H1 (cell line): ENCODE measurements at regions not wholly inside any gene's neighbourhood (a gene's known extent, or its start where the extent isn't known, plus 50 kb on each side); places are given as distances from the start of the nearest gene placed in this dataset.
"Not testable (repeated sequence)": the region's sequence is repeated elsewhere in the genome, so short reads cannot be mapped to it uniquely, and the experiment has no call there.

Source experiments
- CTCF ChIA-PET: fragments of 300-600 bp; sonication (Branson Sonifier 250); formaldehyde crosslinking; loops from one replicate; lab custom pipeline; 2021; ENCODE audit not compliant: partially characterized antibody; lab: Charles Lee
- POLR2A ChIA-PET: fragments of 300-600 bp; sonication (Branson Sonifier 250); formaldehyde crosslinking; loops from one replicate; lab custom pipeline; 2021; ENCODE audit warnings: inconsistent platforms; ENCODE audit not compliant: partially characterized antibody; lab: Charles Lee
- DNase-seq, 2 experiments: peaks; one replicate each; pipeline versions ENCODE4 v3.0.0 to v3.0.0-alpha.2; 2010 to 2022; ENCODE audit warnings: low spot score in 2 of 2, low read depth in 1 of 2, mixed read lengths in 1 of 2
- FAIRE-seq: peaks from 2 replicates; lab custom pipeline; 2011; peaks lifted over from hg19 to GRCh38; lab: Jason Lieb, UNC
- H2AFZ ChIP-seq: 2 replicates; pipeline ENCODE4 v1.8.1; 2012; ENCODE audit warnings: low read length, inconsistent platforms
- H2AK5ac ChIP-seq: 2 replicates; pipeline ENCODE4 v1.6.1; 2013; ENCODE audit warnings: low read depth, low read length
- H2BK120ac ChIP-seq: replicated peaks from 2 replicates; pipeline ENCODE3; 2013; ENCODE audit warnings: low read depth, low read length, inconsistent platforms
- H2BK12ac ChIP-seq: 2 replicates; pipeline ENCODE4 v1.6.1; 2013; ENCODE audit warnings: low read depth, low read length
- H2BK15ac ChIP-seq: 2 replicates; pipeline ENCODE4 v1.6.1; 2013; ENCODE audit warnings: low read length
- H2BK20ac ChIP-seq: 2 replicates; pipeline ENCODE4 v1.6.1; 2013; ENCODE audit warnings: low read length
- H2BK5ac ChIP-seq: 2 replicates; pipeline ENCODE4 v1.6.1; 2013; ENCODE audit warnings: low read depth, low read length
- H3K14ac ChIP-seq: 2 replicates; pipeline ENCODE4 v1.6.1; 2013; ENCODE audit warnings: inconsistent platforms; ENCODE audit not compliant: insufficient read length
- H3K18ac ChIP-seq: 2 replicates; pipeline ENCODE4 v1.6.1; 2013; ENCODE audit warnings: low read length; ENCODE audit errors: extremely low read depth
- H3K23ac ChIP-seq: 2 replicates; pipeline ENCODE4 v1.6.1; 2013; ENCODE audit warnings: inconsistent platforms; ENCODE audit not compliant: insufficient read length
- H3K23me2 ChIP-seq: 2 replicates; pipeline ENCODE4 v1.6.1; 2013; ENCODE audit warnings: low read depth, low read length
- H3K27ac ChIP-seq: 2 replicates; pipeline ENCODE4 v1.6.1; 2011; ENCODE audit warnings: low read depth, low read length, inconsistent platforms
- H3K27me3 ChIP-seq, 4 experiments: replicated peaks in 1 of 4; 1 replicate in 1 of 4; 2 replicates in 3 of 4; pipeline versions ENCODE4 v1.6.1 to v1.8.1; 2011 to 2013; ENCODE audit warnings: low read length in 3 of 4, mild to moderate bottlenecking in 3 of 4, inconsistent platforms in 2 of 4, mixed read lengths in 2 of 4, moderate library complexity in 1 of 4; ENCODE audit not compliant: control insufficient read depth in 3 of 4, insufficient read depth in 3 of 4; ENCODE audit errors: extremely low read depth in 1 of 4
- H3K36me3 ChIP-seq, 4 experiments: 2 replicates each; pipeline versions ENCODE4 v1.6.1 to v1.8.1; 2011 to 2013; ENCODE audit warnings: mild to moderate bottlenecking in 4 of 4, low read length in 3 of 4, moderate library complexity in 2 of 4, control low read depth in 1 of 4, inconsistent platforms in 1 of 4; ENCODE audit not compliant: insufficient read depth in 4 of 4, control insufficient read depth in 2 of 4
- H3K4ac ChIP-seq: replicated peaks from 2 replicates; pipeline ENCODE3; 2013; ENCODE audit warnings: low read length, low read depth, mixed read lengths, inconsistent platforms; ENCODE audit not compliant: insufficient read length
- H3K4me1 ChIP-seq, 4 experiments: replicated peaks in 1 of 4; 1 replicate in 1 of 4; 2 replicates in 3 of 4; pipeline versions ENCODE4 v1.6.1 to v1.8.1; 2011 to 2013; ENCODE audit warnings: low read length in 3 of 4, inconsistent platforms in 2 of 4, mixed read lengths in 1 of 4; ENCODE audit not compliant: insufficient read depth in 4 of 4, control insufficient read depth in 3 of 4
- H3K4me2 ChIP-seq, 2 experiments: 2 replicates each; pipeline versions ENCODE4 v1.6.1 to v1.8.1; 2011 to 2013; ENCODE audit warnings: low read depth in 2 of 2, low read length in 2 of 2, control low read depth in 1 of 2, inconsistent platforms in 1 of 2, mild to moderate bottlenecking in 1 of 2; ENCODE audit not compliant: insufficient read depth in 1 of 2
- H3K4me3 ChIP-seq, 4 experiments: fragments of 200-600, 300-600 bp in 1 of 4; sonication (generic), shearing (Covaris generic), sonication (Bioruptor Twin) in 1 of 4; 2 replicates each; pipeline versions ENCODE4 v1.5.1 to v1.8.1; 2011 to 2016; ENCODE audit warnings: low read length in 4 of 4, low read depth in 3 of 4, control low read depth in 2 of 4, inconsistent platforms in 2 of 4, mild to moderate bottlenecking in 2 of 4, mixed read lengths in 1 of 4, moderate library complexity in 1 of 4; ENCODE audit not compliant: insufficient read depth in 2 of 4; ENCODE audit errors: extremely low read depth in 1 of 4
- H3K56ac ChIP-seq: replicated peaks from 2 replicates; pipeline ENCODE3; 2013; ENCODE audit warnings: low read depth, mild to moderate bottlenecking, mixed read lengths, low read length, inconsistent platforms; ENCODE audit not compliant: insufficient read length
- H3K79me1 ChIP-seq: 2 replicates; pipeline ENCODE4 v1.6.1; 2013; ENCODE audit warnings: low read depth, low read length, control low read depth
- H3K79me2 ChIP-seq, 2 experiments: 2 replicates each; pipeline versions ENCODE4 v1.6.1 to v1.8.1; 2012 to 2013; ENCODE audit warnings: low read length in 2 of 2, mild to moderate bottlenecking in 2 of 2, inconsistent platforms in 1 of 2; ENCODE audit not compliant: insufficient read depth in 2 of 2, control insufficient read depth in 1 of 2
- H3K9ac ChIP-seq, 4 experiments: replicated peaks in 1 of 4; 1 replicate in 1 of 4; 2 replicates in 3 of 4; pipeline versions ENCODE4 v1.6.1 to v1.8.1; 2011 to 2013; ENCODE audit warnings: low read depth in 3 of 4, low read length in 3 of 4, control low read depth in 2 of 4, mild to moderate bottlenecking in 2 of 4, moderate library complexity in 2 of 4, inconsistent platforms in 1 of 4; ENCODE audit errors: extremely low read depth in 1 of 4
- H3K9me3 ChIP-seq, 2 experiments: 2 replicates each; pipeline versions ENCODE4 v1.6.1 to v1.8.1; 2012 to 2013; ENCODE audit warnings: mild to moderate bottlenecking in 2 of 2, moderate library complexity in 2 of 2, control low read depth in 1 of 2, inconsistent platforms in 1 of 2, low read depth in 1 of 2, low read length in 1 of 2, mixed read lengths in 1 of 2; ENCODE audit not compliant: insufficient read depth in 2 of 2
- H4K20me1 ChIP-seq, 2 experiments: replicated peaks in 1 of 2; 2 replicates each; pipeline versions ENCODE3 to v1.8.1; 2011 to 2013; ENCODE audit warnings: inconsistent platforms in 2 of 2, low read length in 2 of 2, mild to moderate bottlenecking in 1 of 2; ENCODE audit not compliant: insufficient read depth in 2 of 2, control insufficient read depth in 1 of 2
- H4K5ac ChIP-seq: 2 replicates; pipeline ENCODE4 v1.6.1; 2013; ENCODE audit warnings: low read length, low read depth, mixed read lengths, inconsistent platforms; ENCODE audit not compliant: insufficient read length
- H4K8ac ChIP-seq: 2 replicates; pipeline ENCODE4 v1.8.0; 2013; ENCODE audit warnings: mild to moderate bottlenecking, moderate library complexity, low read length, inconsistent platforms; ENCODE audit not compliant: insufficient read depth; ENCODE audit errors: extremely low read depth
- H4K91ac ChIP-seq: replicated peaks from 2 replicates; pipeline ENCODE3; 2013; ENCODE audit warnings: low read length, mixed read lengths, inconsistent platforms; ENCODE audit not compliant: insufficient read length
- WGBS, 2 experiments: shearing (Covaris generic) in 1 of 2; methylation state at CpG; one replicate each; pipeline versions ENCODE4 v1.1.6 to v1.1.7; 2013 to 2015; ENCODE audit warnings: low lambda C conversion rate in 2 of 2, mixed read lengths in 2 of 2, inconsistent platforms in 1 of 2, low coverage in 1 of 2, missing lambda C conversion rate in 1 of 2; ENCODE audit not compliant: insufficient replicate concordance in 2 of 2, insufficient coverage in 1 of 2, insufficient read length in 1 of 2; ENCODE audit errors: extremely low coverage in 1 of 2, missing lambda C conversion rate in 1 of 2; 5-methylcytosine and 5-hydroxymethylcytosine counted together

DNA sequence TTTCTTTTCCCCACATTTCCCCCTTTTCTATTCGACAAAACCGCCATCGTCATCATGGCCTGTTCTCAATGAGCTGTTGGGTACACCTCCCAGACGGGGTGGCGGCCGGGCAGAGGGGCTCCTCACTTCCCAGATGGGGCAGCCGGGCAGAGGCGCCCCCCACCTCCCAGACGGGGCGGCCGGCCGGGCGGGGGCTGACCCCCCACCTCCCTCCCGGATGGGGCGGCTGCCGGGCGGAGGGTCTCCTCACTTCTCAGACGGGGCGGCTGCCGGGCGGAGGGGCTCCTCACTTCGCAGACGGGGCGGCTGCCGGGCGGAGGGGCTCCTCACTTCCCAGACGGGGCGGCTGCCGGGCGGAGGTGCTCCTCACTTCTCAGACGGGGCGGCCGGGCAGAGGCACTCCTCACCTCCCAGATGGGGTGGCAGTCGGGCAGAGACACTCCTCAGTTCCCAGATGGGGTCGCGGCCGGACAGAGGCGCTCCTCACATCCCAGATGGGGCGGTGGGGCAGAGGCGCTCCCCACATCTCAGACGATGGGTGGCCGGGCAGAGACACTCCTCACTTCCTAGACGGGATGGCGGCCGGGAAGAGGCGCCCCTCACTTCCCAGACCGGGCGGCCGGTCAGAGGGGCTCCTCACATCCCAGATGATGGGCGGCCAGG, 78.2 kb downstream of the MAT2B start:
- H2BK120ac ChIP-seq, H3K23me2 ChIP-seq, H4K5ac ChIP-seq, H2BK20ac ChIP-seq, H3K18ac ChIP-seq, H3K4ac ChIP-seq, H3K14ac ChIP-seq, H3K79me1 ChIP-seq, H3K27me3 ChIP-seq, H3K36me3 ChIP-seq, H2BK15ac ChIP-seq, H3K79me2 ChIP-seq, DNase-seq, H3K23ac ChIP-seq, H3K4me1 ChIP-seq, H4K91ac ChIP-seq, H3K4me3 ChIP-seq, H4K8ac ChIP-seq, H2AFZ ChIP-seq, H2BK5ac ChIP-seq, H3K56ac ChIP-seq, H2AK5ac ChIP-seq, CTCF ChIA-PET, H3K27ac ChIP-seq, POLR2A ChIA-PET, FAIRE-seq, H3K4me2 ChIP-seq, H3K9ac ChIP-seq, H2BK12ac ChIP-seq, H4K20me1 ChIP-seq, H3K9me3 ChIP-seq: not testable (repeated sequence)
- WGBS, 2 experiments = 97% methylated on average over 7 of the region's 50 CpGs; no CpG with 5 or more reads in 1 of the 2 experiments
